SK-N-MC (cell line): ENCODE measurements at regions not wholly inside any gene's neighbourhood (a gene's known extent, or its start where the extent isn't known, plus 50 kb on each side); places are given as distances from the start of the nearest gene placed in this dataset.

Source experiments
- DNase-seq: peaks from one replicate; pipeline ENCODE4 v3.0.0-alpha.2; 2011; ENCODE audit warnings: low read depth, low spot score
- H3K27ac ChIP-seq: fragments of 200-600 bp; sonication (generic); 2 replicates; pipeline ENCODE4 v1.5.1; 2016; ENCODE audit warnings: mixed run types
- H3K36me3 ChIP-seq: fragments of 200-600 bp; sonication (generic); 2 replicates; pipeline ENCODE4 v1.6.1; 2017; ENCODE audit warnings: antibody characterized with exemption, low read length, mixed read lengths; ENCODE audit not compliant: insufficient read depth
- H3K4me3 ChIP-seq: fragments of 200-600 bp; sonication (generic); 2 replicates; pipeline ENCODE4 v1.5.1; 2016
- H3K9ac ChIP-seq: fragments of 200-600 bp; sonication (generic); 2 replicates; pipeline ENCODE4 v1.8.0; 2017; ENCODE audit warnings: mixed run types, mixed read lengths; ENCODE audit not compliant: insufficient read length
- H3K9me3 ChIP-seq: fragments of 200-600 bp; sonication (generic); 2 replicates; pipeline ENCODE4 v1.6.1; 2017; ENCODE audit warnings: low read depth, mild to moderate bottlenecking, antibody characterized with exemption, low read length, moderate library complexity, mixed read lengths
- EZH2 ChIP-seq: fragments of 200-600 bp; sonication (generic); IDR thresholded peaks from one replicate; pipeline ENCODE4 v1.6.1; 2017; ENCODE audit warnings: antibody characterized with exemption
- FOXP2 ChIP-seq: optimal IDR thresholded peaks from 2 replicates; pipeline ENCODE3; 2011; ENCODE audit warnings: mild to moderate bottlenecking, moderate library complexity; ENCODE audit not compliant: insufficient read depth; ENCODE audit errors: extremely low read length, control extremely low read depth
- POLR2AphosphoS5 ChIP-seq: IDR thresholded peaks from 2 replicates; pipeline ENCODE4 v1.6.1; 2012; ENCODE audit warnings: mild to moderate bottlenecking, low read depth, low read length, borderline replicate concordance

DNA sequence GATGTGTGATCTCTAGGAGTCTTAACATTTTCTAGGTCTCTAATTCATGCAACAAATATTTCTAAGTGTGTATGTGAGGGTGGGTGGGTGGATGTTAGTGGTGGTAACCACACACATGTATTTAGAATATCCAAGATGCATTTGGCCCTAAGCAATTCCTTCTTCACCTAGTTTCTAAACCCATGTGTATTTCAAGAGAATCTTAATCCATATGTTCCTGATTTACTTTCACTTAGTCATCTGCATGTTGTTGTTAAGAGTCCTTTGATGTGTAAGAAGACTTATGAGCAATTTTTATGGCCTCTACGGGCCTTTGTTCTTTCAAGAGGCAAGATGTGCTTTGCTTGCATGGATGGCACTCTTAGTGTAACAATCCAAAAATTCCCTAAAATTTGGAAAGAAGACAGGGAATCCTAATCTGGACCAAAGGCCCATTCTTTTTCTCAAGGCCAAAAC is 282.6 kb downstream of the SPATA31D1 start:
- TF ChIP-seq FOXP2 (no peak), EZH2 (no peak), POLR2AphosphoS5 (no peak)
- H3K4me3 ChIP-seq: no peak overlapping the region
- H3K9me3 ChIP-seq: no peaks in the 10 kb centered on the region
- H3K36me3 ChIP-seq: no peaks in the 10 kb centered on the region
- no peak overlapping the region for H3K27ac ChIP-seq
- DNase-seq: no peak
- H3K9ac ChIP-seq: no peak overlapping the region

DNA sequence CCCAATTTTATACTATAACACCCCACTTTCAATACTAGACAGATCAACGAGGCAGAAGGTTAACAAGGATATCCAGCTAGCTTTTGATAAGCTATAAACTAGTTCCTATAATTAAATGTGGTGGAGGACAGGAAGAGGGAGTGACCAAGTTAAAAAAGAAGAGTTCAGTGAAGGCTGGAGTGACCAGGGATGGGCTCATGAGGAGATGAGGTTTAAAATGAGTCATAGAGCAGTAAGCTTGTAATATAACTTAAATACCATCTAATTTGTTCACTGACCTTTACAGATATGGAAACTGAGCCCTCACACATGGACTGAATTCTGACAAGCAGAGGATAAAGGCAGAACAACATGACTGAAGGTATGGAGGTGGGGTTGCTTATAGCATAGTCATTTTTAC is 284.5 kb downstream of the SPATA31D1 start:
- Histone ChIP-seq H3K27ac (no peak overlapping the region), H3K9ac (no peak overlapping the region), H3K9me3 (no peaks in the 10 kb centered on the region), H3K4me3 (no peak overlapping the region), H3K36me3 (no peaks in the 10 kb centered on the region)
- no peak for DNase-seq
- no peak for TF ChIP-seq FOXP2
- TF ChIP-seq POLR2AphosphoS5: no peak
- no peak for TF ChIP-seq EZH2

DNA sequence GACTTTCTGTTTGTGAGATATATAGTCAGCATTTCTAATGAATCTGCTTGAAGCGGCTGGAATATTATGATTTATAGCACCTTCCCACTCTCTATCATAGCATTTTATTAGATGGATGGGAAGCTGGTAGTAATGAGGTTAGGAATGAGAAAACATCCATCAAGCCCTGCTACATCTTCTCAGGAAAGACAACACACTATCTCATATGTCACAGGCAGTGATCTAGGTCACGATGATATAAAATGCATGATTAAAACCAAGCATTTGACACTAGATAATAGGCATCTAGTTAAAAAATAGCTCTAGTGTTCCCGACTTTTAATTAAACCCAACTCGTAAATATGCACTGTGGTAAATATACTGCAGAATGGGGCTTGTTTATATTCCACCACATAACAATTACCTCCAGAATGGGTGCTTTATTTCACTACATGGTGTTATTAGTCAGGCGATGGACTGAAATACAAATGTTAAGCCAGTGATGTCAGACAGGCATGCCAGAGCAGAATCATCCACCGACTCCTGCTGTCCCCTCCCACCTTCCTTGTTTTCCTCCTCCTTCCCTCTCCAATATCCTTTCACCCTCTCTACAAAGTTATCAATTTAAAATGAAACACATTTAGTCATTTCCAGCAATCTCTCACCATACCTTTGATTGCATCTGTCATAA is 286.8 kb downstream of the SPATA31D1 start:
- TF ChIP-seq EZH2: no peak
- no peak for TF ChIP-seq POLR2AphosphoS5
- TF ChIP-seq FOXP2: no peak
- no peak for DNase-seq
- Histone ChIP-seq H3K9me3 (no peaks in the 10 kb centered on the region), H3K36me3 (no peaks in the 10 kb centered on the region), H3K4me3 (no peak overlapping the region), H3K27ac (no peak overlapping the region), H3K9ac (no peak overlapping the region)

DNA sequence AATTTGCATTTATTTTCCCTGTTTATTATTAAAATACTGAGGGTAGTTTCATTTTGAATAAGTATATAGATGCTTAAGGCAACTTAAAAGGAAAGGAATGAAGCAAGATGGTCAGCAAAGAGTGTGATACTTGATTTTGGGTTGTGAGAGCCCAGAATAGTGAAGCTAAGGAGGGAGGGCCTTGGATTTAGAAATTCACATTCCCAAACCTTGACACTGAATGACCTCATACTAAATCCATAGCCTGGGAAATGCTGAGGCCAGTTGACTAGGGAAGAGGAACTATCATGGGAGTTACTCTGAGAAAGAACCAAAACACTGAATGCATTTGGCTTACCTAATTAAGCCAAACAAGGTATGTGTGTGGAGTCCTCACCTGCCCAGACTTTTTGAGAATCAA is 292.5 kb downstream of the SPATA31D1 start:
- Histone ChIP-seq H3K9ac (no peak overlapping the region), H3K4me3 (no peak overlapping the region), H3K9me3 (no peaks in the 10 kb centered on the region), H3K27ac (no peak overlapping the region), H3K36me3 (no peaks in the 10 kb centered on the region)
- no peak for DNase-seq
- TF ChIP-seq EZH2 (no peak), FOXP2 (no peak), POLR2AphosphoS5 (no peak)

DNA sequence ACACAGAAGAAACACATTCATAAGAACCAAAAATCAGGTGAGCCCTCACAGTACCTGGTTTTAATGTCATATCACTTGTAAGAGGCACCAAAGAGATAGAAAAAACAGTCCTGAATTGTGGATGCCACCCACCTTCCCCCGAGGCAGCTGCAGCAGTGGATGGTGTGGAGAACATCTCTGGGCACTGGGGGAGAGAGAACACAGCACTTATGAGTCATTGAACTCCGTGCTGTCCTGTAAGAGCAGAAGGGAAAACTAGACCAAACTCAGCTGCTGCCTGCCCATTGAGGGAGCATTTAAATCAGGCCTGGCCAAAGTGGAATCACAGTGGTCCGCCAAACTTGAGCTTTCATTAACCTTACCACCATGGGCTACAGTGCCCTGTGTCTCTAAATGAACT is 296.2 kb downstream of the SPATA31D1 start:
- H3K4me3 ChIP-seq: no peak overlapping the region
- no peak overlapping the region for H3K27ac ChIP-seq
- H3K9ac ChIP-seq: no peak overlapping the region
- no peaks in the 10 kb centered on the region for H3K36me3 ChIP-seq
- H3K9me3 ChIP-seq: no peaks in the 10 kb centered on the region
- TF ChIP-seq POLR2AphosphoS5 (no peak), EZH2 (no peak), FOXP2 (no peak)
- no peak for DNase-seq

DNA sequence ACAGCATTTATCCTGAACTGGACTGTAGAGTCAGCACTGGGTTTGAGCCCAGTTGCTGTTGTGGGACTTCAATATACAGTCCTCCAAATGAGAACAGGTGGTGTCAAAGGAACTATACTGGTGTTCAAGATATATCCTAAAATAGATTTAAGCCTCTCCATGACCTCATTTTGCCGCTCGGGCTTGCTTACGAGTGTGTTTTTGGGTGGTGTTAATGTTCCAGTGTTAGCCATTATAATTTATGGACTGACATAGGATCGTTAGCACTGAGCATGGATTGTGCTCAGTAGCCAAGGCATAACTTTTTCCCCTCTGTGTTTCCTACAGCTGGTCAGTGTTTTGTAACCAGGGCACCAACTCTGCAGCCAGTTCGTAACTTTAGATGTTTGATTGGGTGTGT is 306.6 kb downstream of the SPATA31D1 start:
- Histone ChIP-seq H3K9me3 (no peaks in the 10 kb centered on the region), H3K9ac (no peak overlapping the region), H3K27ac (no peak overlapping the region), H3K4me3 (no peak overlapping the region), H3K36me3 (no peaks in the 10 kb centered on the region)
- no peak for DNase-seq
- TF ChIP-seq POLR2AphosphoS5 (no peak), EZH2 (no peak), FOXP2 (no peak)

DNA sequence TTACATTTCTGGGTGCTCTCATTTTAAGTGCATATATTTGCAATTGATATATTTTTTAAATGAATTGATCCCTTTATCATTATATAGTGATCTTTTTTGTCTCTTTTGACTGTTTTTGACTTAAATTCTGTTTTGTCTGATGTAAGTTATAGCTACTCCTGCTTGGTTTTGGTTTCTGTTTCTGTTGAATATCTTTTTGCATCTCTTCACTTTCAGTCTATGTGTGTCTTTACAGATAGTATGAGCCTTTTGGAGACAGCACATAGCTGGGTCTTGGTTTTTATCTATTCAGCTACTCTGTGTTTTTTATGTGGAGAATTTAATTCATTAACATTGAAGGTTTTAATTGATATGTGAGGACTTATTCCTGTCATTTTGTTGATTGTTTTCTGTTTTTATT is 311.3 kb downstream of the SPATA31D1 start:
- TF ChIP-seq POLR2AphosphoS5 (no peak), FOXP2 (no peak), EZH2 (no peak)
- H3K27ac ChIP-seq: no peak overlapping the region
- no peak for DNase-seq
- no peak overlapping the region for H3K4me3 ChIP-seq
- no peaks in the 10 kb centered on the region for H3K9me3 ChIP-seq
- no peak overlapping the region for H3K9ac ChIP-seq
- H3K36me3 ChIP-seq: no peaks in the 10 kb centered on the region

DNA sequence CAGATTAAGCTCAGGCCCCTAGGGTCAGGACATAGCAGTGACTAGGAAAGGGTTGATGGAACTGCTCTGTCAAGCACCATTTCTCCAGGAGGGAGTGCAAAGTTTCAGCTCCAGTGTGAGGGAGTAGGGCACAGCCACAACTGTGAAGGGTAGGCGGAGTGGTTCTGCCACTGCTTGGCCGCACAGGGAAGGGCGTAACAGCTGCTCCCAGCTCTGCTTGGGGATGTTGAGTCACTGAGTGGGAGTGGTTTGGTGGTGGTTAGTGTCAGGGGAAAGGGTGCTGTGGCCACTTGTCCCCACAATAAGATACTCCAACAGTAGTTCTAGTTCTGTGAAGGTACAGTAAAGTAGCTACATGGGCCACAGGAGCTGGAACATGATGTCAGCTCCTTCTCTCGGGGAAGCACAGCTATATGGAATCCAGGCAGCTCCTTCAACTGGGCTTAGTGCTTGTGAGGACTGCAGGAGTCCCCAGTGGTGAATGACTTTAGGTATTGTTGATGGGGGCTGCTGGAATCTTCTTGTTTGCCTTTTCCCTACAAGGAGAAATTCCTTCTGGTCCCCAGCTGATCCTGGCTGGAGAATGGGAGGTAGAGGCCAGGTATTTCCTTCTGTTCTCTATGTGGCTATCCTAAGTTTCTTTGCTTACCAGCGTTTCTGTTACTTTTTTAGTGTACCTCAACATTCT is 314.5 kb downstream of the SPATA31D1 start:
- H3K9ac ChIP-seq: no peak overlapping the region

More for the DNA sequence above, 314.5 kb downstream of the SPATA31D1 start:
- no peak for DNase-seq
- Histone ChIP-seq H3K4me3 (no peak overlapping the region), H3K9me3 (no peaks in the 10 kb centered on the region), H3K36me3 (no peaks in the 10 kb centered on the region), H3K27ac (no peak overlapping the region)
- TF ChIP-seq EZH2 (no peak), FOXP2 (no peak), POLR2AphosphoS5 (no peak)
